GM12864 (cell line): ENCODE measurements at regions not wholly inside any gene's neighbourhood (a gene's known extent, or its start where the extent isn't known, plus 50 kb on each side); places are given as distances from the start of the nearest gene placed in this dataset.

ENCODE experiments used
- DNase-seq: peaks from one replicate; pipeline ENCODE4 v3.0.0-alpha.2; 2011; ENCODE audit warnings: low read depth
- H3K4me3 ChIP-seq: 2 replicates; pipeline ENCODE4 v1.5.1; 2011; ENCODE audit warnings: mild to moderate bottlenecking, low read depth, low read length, control low read depth
- CTCF ChIP-seq: IDR thresholded peaks from 2 replicates; pipeline ENCODE4 v1.5.1; 2011; ENCODE audit warnings: low read depth, mild to moderate bottlenecking, moderate library complexity, low read length, control low read depth, inconsistent platforms; ENCODE audit errors: missing control alignments

- no peak for TF ChIP-seq CTCF
- H3K4me3 ChIP-seq, result no peak overlapping the region
- no peak for DNase-seq
These were observed 227.7 kb upstream of the CRY1 start for GRCh38 chr12:107320929-107321631.

- no peak overlapping the region for H3K4me3 ChIP-seq
- no peak for TF ChIP-seq CTCF
- no peak for DNase-seq
These were observed 228.7 kb upstream of the CRY1 start for GRCh38 chr12:107322063-107322462.

GRCh38 chr12:107325075-107325608, 231.8 kb upstream of the CRY1 start:
- no peak for DNase-seq
- H3K4me3 ChIP-seq, result no peak overlapping the region
- no peak for TF ChIP-seq CTCF

GRCh38 chr12:107326237-107326636, 232.9 kb upstream of the CRY1 start:
- no peak for DNase-seq
- H3K4me3 ChIP-seq, result no peak overlapping the region
- no peak for TF ChIP-seq CTCF

GRCh38 chr12:107327651-107328182, 234.4 kb upstream of the CRY1 start:
- no peak for TF ChIP-seq CTCF
- no peak for DNase-seq
- H3K4me3 ChIP-seq, result no peak overlapping the region

- no peak overlapping the region for H3K4me3 ChIP-seq
- TF ChIP-seq CTCF, result no peak
- DNase-seq, result no peak
These were observed 235.2 kb upstream of the CRY1 start for GRCh38 chr12:107328442-107329133.
